Glutamatergic neuron (in vitro differentiated cells): ENCODE measurements at regions not wholly inside any gene's neighbourhood (a gene's known extent, or its start where the extent isn't known, plus 50 kb on each side); places are given as distances from the start of the nearest gene placed in this dataset.

Source experiments
- DNase-seq: peaks from one replicate; pipeline ENCODE4 v3.0.0; 2022
- H3K27ac Mint-ChIP-seq: one replicate; pipeline ENCODE4 v1.8.0; 2020; ENCODE audit warnings: mild to moderate bottlenecking, mixed read lengths, inconsistent platforms; ENCODE audit not compliant: unreplicated experiment
- H3K27me3 Mint-ChIP-seq: one replicate; pipeline ENCODE4 v1.8.0; 2020; ENCODE audit warnings: mild to moderate bottlenecking, moderate library complexity, mixed read lengths, inconsistent platforms; ENCODE audit not compliant: unreplicated experiment
- H3K36me3 Mint-ChIP-seq: one replicate; pipeline ENCODE4 v1.8.0; 2020; ENCODE audit warnings: mild to moderate bottlenecking, mixed read lengths, inconsistent platforms; ENCODE audit not compliant: unreplicated experiment
- H3K4me1 Mint-ChIP-seq: one replicate; pipeline ENCODE4 v1.8.0; 2020; ENCODE audit warnings: mild to moderate bottlenecking, low read depth, mixed read lengths, inconsistent platforms; ENCODE audit not compliant: unreplicated experiment
- H3K4me3 Mint-ChIP-seq: one replicate; pipeline ENCODE4 v1.8.0; 2020; ENCODE audit warnings: mild to moderate bottlenecking, mixed read lengths, inconsistent platforms; ENCODE audit not compliant: unreplicated experiment
- H3K9me3 Mint-ChIP-seq: one replicate; pipeline ENCODE4 v1.8.0; 2020; ENCODE audit warnings: mild to moderate bottlenecking, moderate library complexity, mixed read lengths, inconsistent platforms; ENCODE audit not compliant: unreplicated experiment
- TF ChIP-seq, protein P1 (sequence below): fragments of 200-600 bp; sonication (generic); IDR thresholded peaks from one replicate; pipeline ENCODE4 v1.5.0; 2021; ENCODE audit not compliant: partially characterized antibody, unreplicated experiment

DNA sequence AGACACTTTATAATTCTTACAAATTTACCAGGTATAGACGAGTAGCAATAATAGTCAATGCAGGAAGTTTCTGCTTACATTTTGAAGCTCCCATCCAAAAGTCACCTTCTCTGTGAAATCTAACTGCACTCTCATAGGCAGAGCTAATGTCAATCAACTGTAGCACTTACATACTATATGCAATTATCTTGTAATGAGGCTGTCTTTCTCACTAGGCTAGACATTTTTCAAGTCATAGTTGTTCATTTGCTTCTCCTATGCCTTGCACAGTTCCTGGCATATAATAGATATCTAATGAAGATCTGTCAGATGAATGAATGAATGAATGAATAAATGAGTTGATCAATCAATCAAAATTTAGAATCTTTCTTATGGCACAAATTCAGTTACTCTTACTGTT, 273.0 kb upstream of the DAB1 start:
- Mint-ChIP-seq H3K27me3 (no peaks in the 10 kb centered on the region), H3K4me3 (no peak overlapping the region), H3K27ac (no peak overlapping the region), H3K4me1 (no peaks in the 10 kb centered on the region), H3K9me3 (no peaks in the 10 kb centered on the region), H3K36me3 (peaks cover 6% of the 10 kb centered on the region)
- TF ChIP-seq, protein P1, sequence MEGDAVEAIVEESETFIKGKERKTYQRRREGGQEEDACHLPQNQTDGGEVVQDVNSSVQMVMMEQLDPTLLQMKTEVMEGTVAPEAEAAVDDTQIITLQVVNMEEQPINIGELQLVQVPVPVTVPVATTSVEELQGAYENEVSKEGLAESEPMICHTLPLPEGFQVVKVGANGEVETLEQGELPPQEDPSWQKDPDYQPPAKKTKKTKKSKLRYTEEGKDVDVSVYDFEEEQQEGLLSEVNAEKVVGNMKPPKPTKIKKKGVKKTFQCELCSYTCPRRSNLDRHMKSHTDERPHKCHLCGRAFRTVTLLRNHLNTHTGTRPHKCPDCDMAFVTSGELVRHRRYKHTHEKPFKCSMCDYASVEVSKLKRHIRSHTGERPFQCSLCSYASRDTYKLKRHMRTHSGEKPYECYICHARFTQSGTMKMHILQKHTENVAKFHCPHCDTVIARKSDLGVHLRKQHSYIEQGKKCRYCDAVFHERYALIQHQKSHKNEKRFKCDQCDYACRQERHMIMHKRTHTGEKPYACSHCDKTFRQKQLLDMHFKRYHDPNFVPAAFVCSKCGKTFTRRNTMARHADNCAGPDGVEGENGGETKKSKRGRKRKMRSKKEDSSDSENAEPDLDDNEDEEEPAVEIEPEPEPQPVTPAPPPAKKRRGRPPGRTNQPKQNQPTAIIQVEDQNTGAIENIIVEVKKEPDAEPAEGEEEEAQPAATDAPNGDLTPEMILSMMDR, result no peak
- no peak for DNase-seq

DNA sequence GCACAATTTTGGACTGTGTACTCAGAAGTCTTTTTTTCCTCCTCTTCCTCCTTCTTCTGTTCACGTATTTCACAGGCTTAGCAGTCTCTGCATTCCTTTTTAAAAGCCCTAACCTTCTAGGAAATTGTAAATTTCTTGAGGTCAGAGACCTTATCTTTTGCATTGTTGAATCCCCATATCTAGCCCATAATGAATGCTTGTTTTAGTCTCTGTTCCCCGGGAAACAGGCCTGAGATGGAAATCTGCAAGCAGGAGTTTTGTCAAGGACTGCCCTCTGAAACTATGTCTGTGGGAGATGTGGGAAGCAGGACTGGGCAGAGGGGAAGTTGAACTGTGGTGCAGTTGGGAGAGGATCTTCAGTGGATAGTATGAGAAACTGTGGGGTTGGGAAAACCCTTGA, 272.2 kb upstream of the DAB1 start:
- TF ChIP-seq, protein P1, result no peak
- Mint-ChIP-seq H3K27me3 (no peaks in the 10 kb centered on the region), H3K9me3 (no peaks in the 10 kb centered on the region), H3K27ac (no peak overlapping the region), H3K36me3 (peaks cover 6% of the 10 kb centered on the region), H3K4me3 (no peak overlapping the region), H3K4me1 (no peaks in the 10 kb centered on the region)
- no peak for DNase-seq

DNA sequence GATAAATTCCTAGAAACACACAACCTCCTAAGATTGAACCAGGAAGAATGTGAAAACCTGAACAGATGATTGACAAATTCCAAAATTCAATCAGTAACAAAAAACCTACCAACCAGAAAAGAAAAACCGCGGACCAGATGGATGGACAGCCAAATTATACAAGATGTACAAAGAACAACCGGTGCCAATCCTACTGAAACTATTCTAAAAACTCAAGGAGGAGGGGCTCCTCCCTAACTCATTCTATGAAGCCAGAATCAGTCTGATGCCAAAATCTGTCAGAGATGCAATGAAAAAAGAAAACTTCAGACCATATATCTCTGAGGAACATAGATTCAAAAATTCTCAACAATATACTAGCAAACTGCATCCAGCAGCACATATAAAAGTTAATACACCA, 262.4 kb upstream of the DAB1 start:
- TF ChIP-seq, protein P1, result no peak
- no peak for DNase-seq
- Mint-ChIP-seq H3K4me3 (no peak overlapping the region), H3K9me3 (no peaks in the 10 kb centered on the region), H3K27ac (no peak overlapping the region), H3K36me3 (peaks cover 5% of the 10 kb centered on the region), H3K4me1 (peaks cover 5% of the 10 kb centered on the region), H3K27me3 (peaks cover 2% of the 10 kb centered on the region)

GRCh38 chr1:57683037-57683942, 259.4 kb upstream of the DAB1 start:
- DNase-seq, result no peak
- no peaks in the 10 kb centered on the region for H3K9me3 Mint-ChIP-seq
- peaks cover 5% of the 10 kb centered on the region for H3K36me3 Mint-ChIP-seq
- H3K27me3 Mint-ChIP-seq, result peaks cover 2% of the 10 kb centered on the region
- H3K4me3 Mint-ChIP-seq, result no peak overlapping the region
- TF ChIP-seq, protein P1, result no peak
- H3K4me1 Mint-ChIP-seq, result peaks cover 5% of the 10 kb centered on the region
- H3K27ac Mint-ChIP-seq, result no peak overlapping the region

DNA sequence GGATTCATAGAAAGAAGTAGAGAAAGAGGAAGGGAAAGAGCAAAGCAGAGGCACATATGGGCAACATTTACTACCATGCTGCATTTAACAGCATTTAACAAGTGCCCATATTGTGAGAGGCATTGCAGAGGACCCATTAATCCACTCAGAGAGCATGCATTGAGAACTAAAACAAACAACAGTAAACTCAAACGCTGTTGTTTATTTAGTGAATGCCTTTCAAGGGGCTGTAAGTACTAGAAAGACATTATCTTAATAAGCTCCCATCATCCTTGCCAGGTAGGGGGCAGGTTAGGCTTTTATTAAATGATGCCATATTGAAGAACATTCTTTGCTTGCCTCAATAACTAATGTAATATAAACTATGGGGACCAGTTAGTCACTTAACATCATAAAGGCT, 254.3 kb upstream of the DAB1 start:
- H3K27ac Mint-ChIP-seq, result no peak overlapping the region
- TF ChIP-seq, protein P1, result no peak
- no peak for DNase-seq
- H3K4me1 Mint-ChIP-seq, result peaks cover 9% of the 10 kb centered on the region
- no peaks in the 10 kb centered on the region for H3K36me3 Mint-ChIP-seq
- peaks cover 2% of the 10 kb centered on the region for H3K27me3 Mint-ChIP-seq
- H3K9me3 Mint-ChIP-seq, result no peaks in the 10 kb centered on the region
- H3K4me3 Mint-ChIP-seq, result no peak overlapping the region
